A673 (cell line): ENCODE measurements at regions not wholly inside any gene's neighbourhood (a gene's known extent, or its start where the extent isn't known, plus 50 kb on each side); places are given as distances from the start of the nearest gene placed in this dataset.
A peak's percentile ranks its signal among the peaks of the same experiment; 100 is the strongest.

Experiments used
- BruUV-seq: library from RNA; stranded (reverse); fragments of 400-500 nt; replicated peaks from 2 replicates; lab custom pipeline; 2021; lab: Mats Ljungman, UMichigan
- CTCF ChIA-PET: fragments of 300-600 bp; sonication (Branson Sonifier 250); formaldehyde crosslinking; loops from one replicate; lab custom pipeline; 2022; ENCODE audit warnings: antibody characterized with exemption; lab: Charles Lee
- POLR2A ChIA-PET: fragments of 300-600 bp; sonication (Branson Sonifier 250); formaldehyde crosslinking; loops from one replicate; lab custom pipeline; 2022; ENCODE audit warnings: antibody characterized with exemption; ENCODE audit not compliant: low non-redundant PET; lab: Charles Lee
- DNase-seq: peaks from one replicate; pipeline ENCODE4 v3.0.0-alpha.2; 2015; ENCODE audit warnings: low spot score
- H3K27ac ChIP-seq: fragments of 200-600 bp; sonication (generic); 2 replicates; pipeline ENCODE4 v1.5.1; 2016; ENCODE audit warnings: mixed run types, low read depth, mild to moderate bottlenecking, mixed read lengths, antibody characterized with exemption, low read length; ENCODE audit not compliant: poor library complexity, severe bottlenecking
- H3K27me3 ChIP-seq: fragments of 200-600 bp; sonication (generic); replicated peaks from 2 replicates; pipeline ENCODE4 v1.6.1; 2017; ENCODE audit warnings: mixed run types, low read depth, mild to moderate bottlenecking, mixed read lengths, antibody characterized with exemption, low read length; ENCODE audit not compliant: insufficient read depth, poor library complexity
- H3K36me3 ChIP-seq: fragments of 200-600 bp; sonication (generic); 2 replicates; pipeline ENCODE4 v1.6.1; 2016; ENCODE audit warnings: mixed run types, mild to moderate bottlenecking, mixed read lengths, antibody characterized with exemption, low read length; ENCODE audit not compliant: insufficient read depth, poor library complexity, severe bottlenecking
- H3K4me1 ChIP-seq: fragments of 200-600 bp; sonication (generic); 2 replicates; pipeline ENCODE4 v1.6.1; 2017; ENCODE audit warnings: mixed run types, mild to moderate bottlenecking, mixed read lengths, antibody characterized with exemption, low read length; ENCODE audit not compliant: insufficient read depth, poor library complexity, severe bottlenecking
- H3K4me3 ChIP-seq: fragments of 200-600 bp; sonication (generic); 2 replicates; pipeline ENCODE4 v1.5.1; 2016; ENCODE audit warnings: low read depth, mixed run types, mild to moderate bottlenecking, mixed read lengths, low read length; ENCODE audit not compliant: poor library complexity, severe bottlenecking
- H3K9me3 ChIP-seq: fragments of 200-600 bp; sonication (generic); 2 replicates; pipeline ENCODE4 v1.6.1; 2016; ENCODE audit warnings: mixed run types, low read depth, mild to moderate bottlenecking, mixed read lengths, antibody characterized with exemption, low read length; ENCODE audit not compliant: poor library complexity, severe bottlenecking
- CTCF ChIP-seq: fragments of 300-800, 200-600 bp; sonication (generic); conservative IDR thresholded peaks from 2 replicates; pipeline ENCODE4 v1.5.1; 2017; ENCODE audit warnings: low read depth, mild to moderate bottlenecking, antibody characterized with exemption, low read length, moderate library complexity, mixed read lengths
- EZH2 ChIP-seq: fragments of 200-600 bp; sonication (generic); IDR thresholded peaks from 2 replicates; pipeline ENCODE4 v1.6.1; 2017; ENCODE audit warnings: borderline replicate concordance, low read depth, mild to moderate bottlenecking, mixed read lengths, antibody characterized with exemption, low read length; ENCODE audit not compliant: poor library complexity, severe bottlenecking
- intact Hi-C: fragments of 100-400 bp; cut with micrococcal nuclease; formaldehyde crosslinking; loops from one replicate; pipeline ENCODE4 v1.10.0; 2022; ENCODE audit not compliant: unreplicated experiment

DNA sequence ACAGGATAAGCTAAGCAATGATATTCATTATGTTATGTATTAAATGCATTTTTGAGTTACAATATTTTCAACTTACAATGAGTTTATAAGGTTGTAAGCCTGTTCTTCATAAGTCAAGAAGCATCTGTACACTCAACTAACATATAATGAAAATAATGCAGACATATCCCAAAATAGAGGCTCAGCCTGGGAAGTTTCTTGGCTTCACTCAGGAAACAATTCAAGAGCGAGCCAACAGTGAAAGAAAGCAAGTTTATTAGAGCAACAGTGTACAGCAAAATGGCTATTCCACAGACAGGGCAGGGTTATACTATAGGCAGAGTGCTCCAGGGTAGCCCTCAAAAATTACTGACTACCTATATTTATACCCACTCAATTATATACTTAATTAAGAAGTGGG, 1581.8 kb downstream of the HACE1 start:
- POLR2A ChIA-PET: no interaction called here
- no TSS peak for BruUV-seq
- CTCF ChIA-PET: no interaction called here
- H3K4me3 ChIP-seq: no peak overlapping the region
- no peaks in the 10 kb centered on the region for H3K27me3 ChIP-seq
- intact Hi-C loops: no loop called here
- DNase-seq: no peak
- no peak overlapping the region for H3K27ac ChIP-seq
- H3K4me1 ChIP-seq: no peaks in the 10 kb centered on the region
- H3K9me3 ChIP-seq: peaks cover 16% of the 10 kb centered on the region
- H3K36me3 ChIP-seq: no peaks in the 10 kb centered on the region
- TF ChIP-seq EZH2: no peak
- TF ChIP-seq CTCF: no peak

DNA sequence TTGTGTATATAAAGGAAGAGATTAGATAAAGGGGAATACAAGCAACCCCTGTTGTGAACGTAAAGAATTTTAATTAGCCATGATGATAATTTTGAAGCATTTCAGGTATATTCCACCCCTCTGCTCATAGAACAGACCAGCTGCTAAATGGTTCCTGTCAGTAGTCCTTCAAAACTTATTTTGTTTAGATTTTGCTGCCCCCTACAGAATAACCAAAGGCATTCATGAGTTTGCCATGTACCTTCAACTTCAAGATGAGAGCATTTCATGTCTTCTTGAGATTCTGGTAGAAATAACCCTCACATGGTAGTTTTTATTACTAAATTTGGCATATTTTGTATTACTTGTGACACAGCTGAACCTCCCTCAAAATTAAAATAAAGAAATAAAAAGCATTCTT, 1586.7 kb downstream of the HACE1 start:
- no peaks in the 10 kb centered on the region for H3K9me3 ChIP-seq
- H3K36me3 ChIP-seq: no peaks in the 10 kb centered on the region
- intact Hi-C loops: no loop called here
- TF ChIP-seq CTCF: peak; percentile 65
- no peak for TF ChIP-seq EZH2
- no peaks in the 10 kb centered on the region for H3K27me3 ChIP-seq
- no peak overlapping the region for H3K27ac ChIP-seq
- H3K4me1 ChIP-seq: no peaks in the 10 kb centered on the region
- POLR2A ChIA-PET: no interaction called here
- DNase-seq: peak; percentile 67
- H3K4me3 ChIP-seq: no peak overlapping the region
- CTCF ChIA-PET: interaction anchor here (0.6 kb wide), 1 partner anchor 48 kb away, joined by 7 read pairs; no protein-coding TSS in a partner anchor
- BruUV-seq: no TSS peak

DNA sequence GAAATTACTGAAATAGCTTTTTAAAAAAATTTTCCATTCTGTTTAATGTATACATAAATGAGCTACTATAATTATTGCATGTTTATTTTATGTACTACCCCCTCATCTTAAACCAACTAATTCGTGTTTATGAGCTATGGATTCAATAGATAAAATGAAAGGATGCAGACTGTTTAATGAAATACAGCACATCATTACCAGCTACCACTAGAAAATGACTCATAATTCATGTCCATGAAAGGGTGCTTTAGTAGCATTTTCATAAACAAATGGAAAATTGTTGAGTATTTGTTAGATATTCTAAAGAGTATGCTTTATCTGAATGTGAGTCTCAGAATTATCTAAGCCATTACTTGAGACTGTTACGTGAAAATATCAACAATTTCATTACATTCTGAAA, 1590.1 kb downstream of the HACE1 start:
- intact Hi-C loops: no loop called here

More for the DNA sequence above, 1590.1 kb downstream of the HACE1 start:
- TF ChIP-seq EZH2: no peak
- no peak for TF ChIP-seq CTCF
- Histone ChIP-seq H3K27ac (no peak overlapping the region), H3K4me3 (no peak overlapping the region), H3K9me3 (no peaks in the 10 kb centered on the region), H3K27me3 (no peaks in the 10 kb centered on the region), H3K36me3 (no peaks in the 10 kb centered on the region), H3K4me1 (no peaks in the 10 kb centered on the region)
- DNase-seq: no peak
- CTCF ChIA-PET: no interaction called here
- POLR2A ChIA-PET: no interaction called here
- no TSS peak for BruUV-seq
